Cardiac fibroblast (primary cell): ENCODE measurements at regions not wholly inside any gene's neighbourhood (a gene's known extent, or its start where the extent isn't known, plus 50 kb on each side); places are given as distances from the start of the nearest gene placed in this dataset.
A peak's percentile ranks its signal among the peaks of the same experiment; 100 is the strongest.

ENCODE experiments used
- DNase-seq, 2 donors: peaks; one replicate each; pipeline versions ENCODE4 v3.0.0 to v3.0.0-alpha.2; 2010; ENCODE audit warnings: low read depth in 2 of 2
- H3K4me3 ChIP-seq, 2 donors: replicated peaks in 1 of 2; 1 replicate in 1 of 2; 2 replicates in 1 of 2; pipeline ENCODE4 v1.5.1; 2011; ENCODE audit warnings: low read depth in 2 of 2, low read length in 2 of 2, mild to moderate bottlenecking in 2 of 2, moderate library complexity in 1 of 2
- CTCF ChIP-seq: IDR thresholded peaks from one replicate; pipeline ENCODE4 v1.5.1; 2011; ENCODE audit warnings: low read depth, mild to moderate bottlenecking, low read length, inconsistent platforms

- TF ChIP-seq CTCF: no peak
- DNase-seq: no peak
- no peak overlapping the region for H3K4me3 ChIP-seq
Measured at GRCh38 chr2:15778529-15779219, 161.7 kb upstream of the MYCN start.

- no peak for TF ChIP-seq CTCF
- DNase-seq: no peak
- H3K4me3 ChIP-seq: no peak overlapping the region
Measured at GRCh38 chr2:15779381-15780041, 160.8 kb upstream of the MYCN start.

- TF ChIP-seq CTCF: no peak
- DNase-seq: no peak
- H3K4me3 ChIP-seq: no peak overlapping the region
Measured at GRCh38 chr2:15780234-15780633, 160.1 kb upstream of the MYCN start.

GRCh38 chr2:15780912-15781574 lies 159.3 kb upstream of the MYCN start:
- H3K4me3 ChIP-seq: no peak overlapping the region
- no peak for TF ChIP-seq CTCF
- no peak for DNase-seq

- no peak overlapping the region for H3K4me3 ChIP-seq
- peak; percentile 10 to 15 for DNase-seq
- no peak for TF ChIP-seq CTCF
Measured at GRCh38 chr2:15782009-15782751, 158.2 kb upstream of the MYCN start.

GRCh38 chr2:15782769-15783294 lies 157.5 kb upstream of the MYCN start:
- TF ChIP-seq CTCF: no peak
- no peak for DNase-seq
- no peak overlapping the region for H3K4me3 ChIP-seq
